DOHH2 (cell line): ENCODE measurements at regions not wholly inside any gene's neighbourhood (a gene's known extent, or its start where the extent isn't known, plus 50 kb on each side); places are given as distances from the start of the nearest gene placed in this dataset.
"Not testable (repeated sequence)": the region's sequence is repeated elsewhere in the genome, so short reads cannot be mapped to it uniquely, and the experiment has no call there.

Experiments
- H3F3A ChIP-seq: fragments of 200-600 bp; sonication (generic), shearing (Covaris generic); 2 replicates; pipeline ENCODE4 v1.6.0; 2016; ENCODE audit warnings: antibody characterized with exemption, mild to moderate bottlenecking; ENCODE audit not compliant: control insufficient read depth, insufficient read depth
- H3K27ac ChIP-seq: fragments of 200-600 bp; sonication (generic); 2 replicates; pipeline ENCODE4 v1.5.1; 2014; ENCODE audit warnings: low read depth, mild to moderate bottlenecking, low read length, moderate library complexity
- H3K27me3 ChIP-seq: fragments of 200-600 bp; sonication (generic); 2 replicates; pipeline ENCODE4 v1.6.1; 2014; ENCODE audit warnings: mild to moderate bottlenecking, low read length, mixed read lengths; ENCODE audit not compliant: control insufficient read depth
- H3K36me3 ChIP-seq: fragments of 200-600 bp; sonication (generic); 2 replicates; pipeline ENCODE4 v1.6.1; 2014; ENCODE audit warnings: mild to moderate bottlenecking, low read length, moderate library complexity, mixed read lengths; ENCODE audit not compliant: control insufficient read depth
- H3K4me1 ChIP-seq: fragments of 200-600 bp; sonication (generic); 2 replicates; pipeline ENCODE4 v1.6.1; 2014; ENCODE audit warnings: mild to moderate bottlenecking, low read length, mixed read lengths; ENCODE audit not compliant: control insufficient read depth
- H3K4me2 ChIP-seq: fragments of 200-600 bp; sonication (generic); 2 replicates; pipeline ENCODE4 v1.6.0; 2014; ENCODE audit warnings: mild to moderate bottlenecking, low read length, moderate library complexity
- H3K4me3 ChIP-seq: fragments of 200-600 bp; sonication (generic); 2 replicates; pipeline ENCODE4 v1.5.1; 2014; ENCODE audit warnings: mild to moderate bottlenecking, low read length, mixed read lengths
- H3K79me2 ChIP-seq: fragments of 200-600 bp; sonication (generic); 2 replicates; pipeline ENCODE4 v1.6.1; 2014; ENCODE audit warnings: mild to moderate bottlenecking, low read length, mixed read lengths; ENCODE audit not compliant: control insufficient read depth
- H3K9me2 ChIP-seq: fragments of 200-600 bp; sonication (generic); replicated peaks from 2 replicates; pipeline ENCODE4 v1.6.1; 2014; ENCODE audit warnings: mild to moderate bottlenecking, low read length, mixed read lengths; ENCODE audit not compliant: control insufficient read depth
- H3K9me3 ChIP-seq: fragments of 200-600 bp; sonication (generic); 2 replicates; pipeline ENCODE4 v1.6.1; 2014; ENCODE audit warnings: antibody characterized with exemption, low read length, mixed read lengths; ENCODE audit not compliant: control insufficient read depth, insufficient read depth
- H4K20me1 ChIP-seq: fragments of 200-600 bp; sonication (generic); 2 replicates; pipeline ENCODE4 v1.6.0; 2014; ENCODE audit warnings: low read depth, mild to moderate bottlenecking, antibody characterized with exemption, low read length, moderate library complexity; ENCODE audit not compliant: control insufficient read depth, insufficient read depth
- CTCF ChIP-seq: fragments of 200-600 bp; sonication (generic); IDR thresholded peaks from one replicate; pipeline ENCODE4 v1.5.1; 2014; ENCODE audit warnings: antibody characterized with exemption, mild to moderate bottlenecking, low read depth, low read length; ENCODE audit not compliant: poor library complexity, severe bottlenecking
- EZH2phosphoT487 ChIP-seq: fragments of 200-600 bp; sonication (generic); IDR thresholded peaks from 2 replicates; pipeline ENCODE4 v1.6.1; 2017; ENCODE audit warnings: borderline replicate concordance, mild to moderate bottlenecking, antibody characterized with exemption, low read length, moderate library complexity, mixed read lengths

GRCh38 chr5:42309865-42310264 is 113.4 kb upstream of the GHR start:
- Histone ChIP-seq H3K9me2 (no peaks in the 10 kb centered on the region), H3F3A (no peaks in the 10 kb centered on the region), H3K27me3 (no peaks in the 10 kb centered on the region), H3K4me2 (no peak overlapping the region), H3K36me3 (no peaks in the 10 kb centered on the region), H3K9me3 (no peaks in the 10 kb centered on the region), H3K27ac (no peak overlapping the region), H3K4me1 (no peaks in the 10 kb centered on the region), H4K20me1 (no peaks in the 10 kb centered on the region), H3K4me3 (no peak overlapping the region), H3K79me2 (no peaks in the 10 kb centered on the region)
- TF ChIP-seq CTCF, result no peak
- no peak for TF ChIP-seq EZH2phosphoT487

GRCh38 chr5:42315214-42315613 is 108.0 kb upstream of the GHR start:
- Histone ChIP-seq H4K20me1 (no peaks in the 10 kb centered on the region), H3K36me3 (no peaks in the 10 kb centered on the region), H3K79me2 (no peaks in the 10 kb centered on the region)

DNA sequence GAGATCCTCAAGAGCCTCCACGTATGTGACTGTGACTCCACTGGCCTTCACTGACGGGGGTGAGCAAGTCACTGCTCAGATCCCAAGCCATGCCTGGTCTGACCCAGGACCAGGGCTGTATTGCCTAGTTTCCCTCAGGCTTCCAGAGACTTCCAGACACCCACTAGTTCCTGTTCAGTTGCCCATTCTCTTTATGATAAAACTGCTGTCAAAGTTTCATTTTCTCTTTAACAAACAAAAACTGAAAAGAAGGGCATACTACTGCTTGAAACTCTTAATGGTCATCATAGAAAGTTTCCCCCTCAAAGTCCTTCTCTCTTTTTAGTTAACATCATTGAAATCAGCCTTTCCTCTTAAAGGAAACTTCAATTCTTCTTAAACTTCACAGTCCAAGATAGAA is 105.7 kb upstream of the GHR start:
- Histone ChIP-seq H3K79me2 (no peaks in the 10 kb centered on the region), H3K9me2 (no peaks in the 10 kb centered on the region), H3K4me3 (no peak overlapping the region), H3F3A (no peaks in the 10 kb centered on the region), H3K4me2 (no peak overlapping the region), H3K36me3 (no peaks in the 10 kb centered on the region), H3K9me3 (no peaks in the 10 kb centered on the region), H3K4me1 (no peaks in the 10 kb centered on the region), H3K27ac (no peak overlapping the region), H3K27me3 (no peaks in the 10 kb centered on the region), H4K20me1 (no peaks in the 10 kb centered on the region)
- no peak for TF ChIP-seq CTCF
- TF ChIP-seq EZH2phosphoT487, result no peak

More at GRCh38 chr5:42315214-42315613, 108.0 kb upstream of the GHR start:
- Histone ChIP-seq H3F3A (no peaks in the 10 kb centered on the region), H3K4me2 (no peak overlapping the region), H3K27ac (no peak overlapping the region), H3K9me3 (no peaks in the 10 kb centered on the region), H3K27me3 (no peaks in the 10 kb centered on the region), H3K4me1 (no peaks in the 10 kb centered on the region), H3K9me2 (no peaks in the 10 kb centered on the region), H3K4me3 (no peak overlapping the region)
- TF ChIP-seq EZH2phosphoT487 (no peak), CTCF (no peak)

DNA sequence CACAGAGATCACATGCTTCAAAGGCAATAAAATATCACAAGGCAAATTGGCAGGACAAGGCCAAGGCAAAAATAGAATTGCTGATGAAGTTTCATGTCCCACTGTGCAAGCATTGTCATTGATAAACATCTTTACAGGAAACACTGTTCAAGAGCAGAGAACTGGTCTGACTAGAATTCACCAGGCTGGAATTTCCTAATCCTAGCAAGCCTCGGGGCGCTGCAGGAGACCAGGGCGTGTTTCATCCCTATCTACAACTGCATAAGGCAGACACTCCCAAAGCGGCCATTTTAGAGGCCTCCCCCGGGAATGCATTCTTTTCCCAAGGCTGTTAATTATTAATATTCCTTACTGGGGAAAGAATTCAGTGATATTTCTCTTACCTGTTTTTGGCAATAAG is 103.7 kb upstream of the GHR start:
- not testable (repeated sequence) for H3K9me2 ChIP-seq, H3K27ac ChIP-seq, H3K4me1 ChIP-seq, H3K27me3 ChIP-seq, H3K36me3 ChIP-seq, H3K79me2 ChIP-seq, H3K4me2 ChIP-seq, H3F3A ChIP-seq, H3K4me3 ChIP-seq, H4K20me1 ChIP-seq, H3K9me3 ChIP-seq
